HG03565 (cell line): ENCODE measurements at regions not wholly inside any gene's neighbourhood (a gene's known extent, or its start where the extent isn't known, plus 50 kb on each side); places are given as distances from the start of the nearest gene placed in this dataset.

Experiments
- ATAC-seq: cut with Tn5 transposase; IDR thresholded peaks from one replicate; pipeline ENCODE4 v1.9.1; 2021; ENCODE audit warnings: mild to moderate bottlenecking, moderate library complexity; ENCODE audit not compliant: unreplicated experiment

GRCh38 chr16:86087011-86087895, 188.3 kb downstream of the IRF8 start:
- no peak for ATAC-seq

GRCh38 chr16:86087896-86088230, 188.9 kb downstream of the IRF8 start:
- no peak for ATAC-seq

- ATAC-seq: no peak
These were observed 189.3 kb downstream of the IRF8 start for GRCh38 chr16:86088287-86088686.

- ATAC-seq: no peak
These were observed 189.9 kb downstream of the IRF8 start for GRCh38 chr16:86088816-86089215.

GRCh38 chr16:86089334-86089900, 190.5 kb downstream of the IRF8 start:
- ATAC-seq: no peak

GRCh38 chr16:86089991-86090390, 191.0 kb downstream of the IRF8 start:
- no peak for ATAC-seq

- ATAC-seq: no peak
These were observed 191.7 kb downstream of the IRF8 start for GRCh38 chr16:86090461-86091170.

- ATAC-seq: no peak
These were observed 193.0 kb downstream of the IRF8 start for GRCh38 chr16:86091976-86092375.

GRCh38 chr16:86092586-86093480, 193.9 kb downstream of the IRF8 start:
- ATAC-seq: no peak

GRCh38 chr16:86093801-86094750, 195.1 kb downstream of the IRF8 start:
- ATAC-seq: no peak

- ATAC-seq: no peak
These were observed 196.3 kb downstream of the IRF8 start for GRCh38 chr16:86095131-86095752.

GRCh38 chr16:86095906-86096485, 197.0 kb downstream of the IRF8 start:
- ATAC-seq: no peak

- ATAC-seq: no peak
These were observed 197.9 kb downstream of the IRF8 start for GRCh38 chr16:86096850-86097249.

- no peak for ATAC-seq
These were observed 200.4 kb downstream of the IRF8 start for GRCh38 chr16:86099326-86099725.

GRCh38 chr16:86100205-86101136, 201.5 kb downstream of the IRF8 start:
- no peak for ATAC-seq

GRCh38 chr16:86101137-86101896, 202.4 kb downstream of the IRF8 start:
- ATAC-seq: no peak

GRCh38 chr16:86101897-86102157, 202.9 kb downstream of the IRF8 start:
- ATAC-seq: no peak
